GM12878 (cell line): ENCODE measurements at regions not wholly inside any gene's neighbourhood (a gene's known extent, or its start where the extent isn't known, plus 50 kb on each side); places are given as distances from the start of the nearest gene placed in this dataset.

Experiments used
- ATAC-seq: fragments of 200-7000 bp; cut with Tn5 transposase; 3 replicates; pipeline ENCODE4 v1.9.1; 2020; ENCODE audit warnings: mild to moderate bottlenecking, moderate library complexity
- BruUV-seq: library from RNA; stranded (reverse); fragments of 400-500 nt; replicated peaks from 2 replicates; lab custom pipeline; 2021; lab: Mats Ljungman, UMichigan
- CTCF ChIA-PET: fragments of 300-600 bp; sonication (Branson Sonifier 250); formaldehyde crosslinking; extraction: SDS; loops from one replicate; lab custom pipeline; 2021; ENCODE audit warnings: inconsistent platforms; lab: Yijun Ruan, JAX
- POLR2A ChIA-PET: fragments of 350-600 bp; formaldehyde crosslinking; extraction: SDS; loops from one replicate; lab custom pipeline; 2021; ENCODE audit warnings: inconsistent platforms; lab: Charles Lee
- RAD21 ChIA-PET: fragments of 300-600 bp; sonication (Branson Sonifier 250); formaldehyde crosslinking; loops from one replicate; lab custom pipeline; 2023; ENCODE audit warnings: antibody characterized with exemption; ENCODE audit not compliant: unreplicated experiment; lab: Charles Lee
- SMC1A ChIA-PET: fragments of 300-600 bp; sonication (Branson Sonifier 250); formaldehyde crosslinking; loops from one replicate; lab custom pipeline; 2023; ENCODE audit not compliant: unreplicated experiment, uncharacterized antibody; lab: Charles Lee
- DNase-seq: peaks from one replicate; pipeline ENCODE4 v3.0.0-alpha.2; 2011; ENCODE audit warnings: low read depth, low spot score
- FAIRE-seq: peaks from 3 replicates; lab custom pipeline; 2011; peaks lifted over from hg19 to GRCh38; lab: Jason Lieb, UNC
- H2AFZ ChIP-seq: 2 replicates; pipeline ENCODE4 v1.6.0; 2011; ENCODE audit warnings: low read depth, low read length, control low read depth; ENCODE audit not compliant: control insufficient read depth
- H3K27ac ChIP-seq: 2 replicates; pipeline ENCODE4 v1.5.1; 2011; ENCODE audit warnings: control low read depth; ENCODE audit not compliant: control insufficient read depth, insufficient read depth
- H3K27me3 ChIP-seq, 2 experiments: replicated peaks in 1 of 2; 2 replicates each; pipeline versions ENCODE4 v1.6.0 to v1.6.1; 2011; ENCODE audit warnings: low read length in 1 of 2; ENCODE audit not compliant: control insufficient read depth in 2 of 2, insufficient read depth in 2 of 2
- H3K36me3 ChIP-seq, 2 experiments: 2 replicates each; pipeline ENCODE4 v1.5.1; 2011; ENCODE audit warnings: low read length in 1 of 2; ENCODE audit not compliant: control insufficient read depth in 2 of 2, insufficient read depth in 2 of 2
- H3K4me1 ChIP-seq: 2 replicates; pipeline ENCODE4 v1.6.1; 2011; ENCODE audit warnings: mild to moderate bottlenecking, low read length, moderate library complexity, mixed read lengths; ENCODE audit not compliant: control insufficient read depth, insufficient read depth
- H3K4me2 ChIP-seq: 2 replicates; pipeline ENCODE4 v1.6.0; 2011; ENCODE audit warnings: control low read depth; ENCODE audit not compliant: control insufficient read depth, insufficient read depth
- H3K4me3 ChIP-seq: fragments of 200-600 bp; sonication (generic); 2 replicates; pipeline ENCODE4 v1.5.1; 2016
- H3K79me2 ChIP-seq: 2 replicates; pipeline ENCODE4 v1.6.0; 2011; ENCODE audit warnings: low read length; ENCODE audit not compliant: control insufficient read depth, insufficient read depth
- H3K9ac ChIP-seq: 2 replicates; pipeline ENCODE4 v1.8.0; 2011; ENCODE audit warnings: low read length, control low read depth, mixed read lengths; ENCODE audit not compliant: control insufficient read depth, insufficient read depth
- H3K9me3 ChIP-seq: replicated peaks from 3 replicates; pipeline ENCODE4 v1.5.1; 2011; ENCODE audit warnings: mild to moderate bottlenecking, low read length; ENCODE audit not compliant: control insufficient read depth, insufficient read depth
- H4K20me1 ChIP-seq: 2 replicates; pipeline ENCODE4 v1.6.0; 2011; ENCODE audit not compliant: control insufficient read depth, insufficient read depth
- ATF7 ChIP-seq: fragments of 450-650 bp; IDR thresholded peaks from 2 replicates; pipeline ENCODE4 v1.6.1; 2016; ENCODE audit warnings: low read depth, mild to moderate bottlenecking
- NFXL1 ChIP-seq: fragments of 450-650 bp; IDR thresholded peaks from 2 replicates; pipeline ENCODE4 v1.6.1; 2017; ENCODE audit warnings: antibody characterized with exemption, mild to moderate bottlenecking, borderline replicate concordance
- NFYA ChIP-seq: IDR thresholded peaks from 2 replicates; pipeline ENCODE4 v1.6.1; 2011; ENCODE audit warnings: low read depth, mild to moderate bottlenecking, low read length, improper control_type of control experiment, borderline replicate concordance
- RELA ChIP-seq: fragments of 450-650 bp; IDR thresholded peaks from 2 replicates; pipeline ENCODE4 v1.8.0; 2014; ENCODE audit warnings: borderline replicate concordance; ENCODE audit not compliant: partially characterized antibody
- SPI1 ChIP-seq: IDR thresholded peaks from 2 replicates; pipeline ENCODE4 v1.6.1; 2011; ENCODE audit warnings: low read depth, mild to moderate bottlenecking, low read length, moderate library complexity, borderline replicate concordance; ENCODE audit not compliant: insufficient read depth
- SREBF2 ChIP-seq: IDR thresholded peaks from 2 replicates; pipeline ENCODE4 v1.6.1; 2012; ENCODE audit warnings: mild to moderate bottlenecking, low read length
- WGBS: methylation state at CpG from one replicate; pipeline ENCODE4 v1.1.6; 2016; ENCODE audit warnings: low lambda C conversion rate; ENCODE audit not compliant: insufficient replicate concordance, insufficient coverage; ENCODE audit errors: missing lambda C conversion rate; 5-methylcytosine and 5-hydroxymethylcytosine counted together
- in situ Hi-C: fragments of 300-500 bp; cut with MboI; formaldehyde crosslinking; loops from 9 replicates; pipeline ENCODE4 v1.14.3; 2018; ENCODE audit warnings: mixed read lengths
- intact Hi-C: fragments of 100-400 bp; cut with micrococcal nuclease; formaldehyde crosslinking; loops from one replicate; pipeline ENCODE4 v1.14.2; 2022; ENCODE audit not compliant: unreplicated experiment
- TF ChIP-seq, protein P1 (sequence below): fragments of 450-650 bp; formaldehyde crosslinking; IDR thresholded peaks from 2 replicates; pipeline ENCODE4 v1.4.0; 2022; ENCODE audit warnings: mild to moderate bottlenecking, moderate library complexity

DNA sequence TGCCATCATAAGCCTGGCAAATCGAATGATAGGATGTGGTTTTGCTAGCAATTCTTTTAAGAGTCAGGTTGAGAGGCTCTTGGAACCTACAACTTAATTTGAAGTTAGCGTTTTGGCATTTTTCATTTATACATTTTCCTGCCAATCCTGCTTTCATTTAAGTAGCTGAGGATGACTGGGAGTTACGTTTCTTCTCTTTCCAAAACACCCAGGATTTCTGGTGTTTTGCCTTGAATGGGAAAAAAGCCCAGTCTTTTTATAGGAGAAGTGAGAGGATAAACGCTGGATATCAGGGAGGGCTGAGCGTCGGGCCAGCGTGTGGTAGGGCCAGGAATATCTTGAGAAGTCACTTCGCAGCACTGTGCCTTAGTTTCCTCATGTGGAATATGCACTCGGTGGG lies 174.2 kb upstream of the HAND2 start (continued):
- TF ChIP-seq, protein P1, sequence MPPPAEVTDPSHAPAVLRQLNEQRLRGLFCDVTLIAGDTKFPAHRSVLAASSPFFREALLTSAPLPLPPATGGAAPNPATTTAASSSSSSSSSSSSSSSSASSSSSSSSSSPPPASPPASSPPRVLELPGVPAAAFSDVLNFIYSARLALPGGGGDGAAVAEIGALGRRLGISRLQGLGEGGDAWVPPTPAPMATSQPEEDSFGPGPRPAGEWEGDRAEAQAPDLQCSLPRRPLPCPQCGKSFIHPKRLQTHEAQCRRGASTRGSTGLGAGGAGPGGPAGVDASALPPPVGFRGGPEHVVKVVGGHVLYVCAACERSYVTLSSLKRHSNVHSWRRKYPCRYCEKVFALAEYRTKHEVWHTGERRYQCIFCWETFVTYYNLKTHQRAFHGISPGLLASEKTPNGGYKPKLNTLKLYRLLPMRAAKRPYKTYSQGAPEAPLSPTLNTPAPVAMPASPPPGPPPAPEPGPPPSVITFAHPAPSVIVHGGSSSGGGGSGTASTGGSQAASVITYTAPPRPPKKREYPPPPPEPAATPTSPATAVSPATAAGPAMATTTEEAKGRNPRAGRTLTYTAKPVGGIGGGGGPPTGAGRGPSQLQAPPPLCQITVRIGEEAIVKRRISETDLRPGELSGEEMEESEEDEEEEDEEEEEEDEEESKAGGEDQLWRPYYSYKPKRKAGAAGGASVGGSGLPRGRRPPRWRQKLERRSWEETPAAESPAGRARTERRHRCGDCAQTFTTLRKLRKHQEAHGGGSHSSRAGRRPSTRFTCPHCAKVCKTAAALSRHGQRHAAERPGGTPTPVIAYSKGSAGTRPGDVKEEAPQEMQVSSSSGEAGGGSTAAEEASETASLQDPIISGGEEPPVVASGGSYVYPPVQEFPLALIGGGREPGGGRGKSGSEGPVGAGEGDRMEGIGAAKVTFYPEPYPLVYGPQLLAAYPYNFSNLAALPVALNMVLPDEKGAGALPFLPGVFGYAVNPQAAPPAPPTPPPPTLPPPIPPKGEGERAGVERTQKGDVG (CRISPR knock-in tag) = no peak
- no peak for TF ChIP-seq NFXL1

DNA sequence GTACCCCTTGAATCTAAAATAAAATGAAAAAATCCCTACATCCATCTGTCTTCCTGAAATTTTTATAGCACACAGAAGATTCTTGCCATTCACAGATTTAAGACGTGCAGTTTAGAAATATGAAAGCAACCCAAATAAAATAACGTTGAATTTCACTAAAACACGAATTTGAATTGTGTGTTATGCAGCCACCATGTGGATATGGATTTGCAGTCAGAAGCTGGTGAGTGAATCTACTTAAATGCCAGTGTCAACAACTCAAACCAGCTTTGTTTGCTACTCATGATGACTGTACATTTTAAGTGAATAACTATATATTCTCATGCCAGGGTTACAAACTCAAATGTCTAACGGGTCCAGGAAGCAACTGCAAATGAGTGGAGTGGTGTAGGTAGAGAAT lies 173.0 kb upstream of the HAND2 start:
- no peaks in the 10 kb centered on the region for H3K36me3 ChIP-seq
- H3K9ac ChIP-seq = no peak overlapping the region
- SMC1A ChIA-PET = no interaction called here
- RAD21 ChIA-PET = no interaction called here
- FAIRE-seq (no peak), DNase-seq (no peak), ATAC-seq (no peak)
- 2% methylated on average over 4 of the region's 4 CpGs for WGBS
- TF ChIP-seq SPI1 = no peak
- TF ChIP-seq SREBF2 = no peak
- TF ChIP-seq ATF7 = no peak
- TF ChIP-seq RELA = no peak
- no peak for TF ChIP-seq NFYA
- H3K27me3 ChIP-seq = no peaks in the 10 kb centered on the region
- no peaks in the 10 kb centered on the region for H3K9me3 ChIP-seq
- no peak overlapping the region for H2AFZ ChIP-seq
- H3K4me2 ChIP-seq = no peak overlapping the region
- POLR2A ChIA-PET = no interaction called here
- H3K4me1 ChIP-seq = no peaks in the 10 kb centered on the region
- no peaks in the 10 kb centered on the region for H4K20me1 ChIP-seq
- intact Hi-C loops = no loop called here
- CTCF ChIA-PET = no interaction called here
- BruUV-seq = no TSS peak
- no peak overlapping the region for H3K27ac ChIP-seq
- in situ Hi-C loops = no loop called here
- H3K79me2 ChIP-seq = no peaks in the 10 kb centered on the region
- H3K4me3 ChIP-seq = no peak overlapping the region
